ENCODE measurements at regions not wholly inside any gene's neighbourhood (a gene's known extent, or its start where the extent isn't known, plus 50 kb on each side); places are given as distances from the start of the nearest gene placed in this dataset.

DNA sequence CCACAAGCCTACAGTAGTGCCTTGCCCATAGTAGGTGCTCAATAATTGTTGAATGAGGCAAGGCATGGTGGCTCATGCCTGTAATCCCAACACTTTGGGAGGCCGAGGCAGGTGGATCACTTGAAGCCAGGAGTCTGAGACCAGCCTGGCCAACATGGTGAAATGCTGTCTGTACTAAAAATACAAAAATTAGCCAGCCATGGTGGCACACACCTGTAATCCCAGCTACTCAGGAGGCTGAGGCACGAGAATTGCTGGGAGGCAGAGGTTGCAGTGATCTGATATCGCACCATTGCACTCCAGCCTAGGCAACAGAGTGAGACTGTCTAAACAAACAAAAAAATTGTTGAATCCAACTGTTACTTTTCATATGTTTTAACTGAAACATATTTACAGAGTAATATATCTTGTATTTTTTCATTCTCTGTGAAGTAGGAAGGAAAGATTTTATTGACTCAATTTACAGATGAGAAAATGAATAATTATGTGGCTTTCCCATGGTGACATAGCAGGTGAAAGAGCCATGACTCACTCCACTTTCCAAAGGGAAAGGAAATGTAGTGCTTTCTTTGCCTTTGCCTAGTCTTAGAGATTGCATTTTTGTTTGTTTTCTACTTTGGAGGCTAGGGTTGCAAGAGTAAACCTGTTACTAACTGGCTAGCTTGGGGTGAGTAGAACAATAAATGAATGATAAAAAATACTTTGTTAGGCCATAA lies 95.4 kb upstream of the SLC38A4 start (continued):
- no peak for TF ChIP-seq ZFP36 (IDR thresholded peaks at IDR 0.05; ENCODE audit: borderline replicate concordance, low read depth, low read length, partially characterized antibody)
- no peak for TF ChIP-seq HOXA5 (CRISPR knock-in tag; IDR thresholded peaks at IDR 0.05)
- no peak for TF ChIP-seq ZC3H13 (CRISPR knock-in tag; IDR thresholded peaks at IDR 0.05)
- TF ChIP-seq, protein P1, sequence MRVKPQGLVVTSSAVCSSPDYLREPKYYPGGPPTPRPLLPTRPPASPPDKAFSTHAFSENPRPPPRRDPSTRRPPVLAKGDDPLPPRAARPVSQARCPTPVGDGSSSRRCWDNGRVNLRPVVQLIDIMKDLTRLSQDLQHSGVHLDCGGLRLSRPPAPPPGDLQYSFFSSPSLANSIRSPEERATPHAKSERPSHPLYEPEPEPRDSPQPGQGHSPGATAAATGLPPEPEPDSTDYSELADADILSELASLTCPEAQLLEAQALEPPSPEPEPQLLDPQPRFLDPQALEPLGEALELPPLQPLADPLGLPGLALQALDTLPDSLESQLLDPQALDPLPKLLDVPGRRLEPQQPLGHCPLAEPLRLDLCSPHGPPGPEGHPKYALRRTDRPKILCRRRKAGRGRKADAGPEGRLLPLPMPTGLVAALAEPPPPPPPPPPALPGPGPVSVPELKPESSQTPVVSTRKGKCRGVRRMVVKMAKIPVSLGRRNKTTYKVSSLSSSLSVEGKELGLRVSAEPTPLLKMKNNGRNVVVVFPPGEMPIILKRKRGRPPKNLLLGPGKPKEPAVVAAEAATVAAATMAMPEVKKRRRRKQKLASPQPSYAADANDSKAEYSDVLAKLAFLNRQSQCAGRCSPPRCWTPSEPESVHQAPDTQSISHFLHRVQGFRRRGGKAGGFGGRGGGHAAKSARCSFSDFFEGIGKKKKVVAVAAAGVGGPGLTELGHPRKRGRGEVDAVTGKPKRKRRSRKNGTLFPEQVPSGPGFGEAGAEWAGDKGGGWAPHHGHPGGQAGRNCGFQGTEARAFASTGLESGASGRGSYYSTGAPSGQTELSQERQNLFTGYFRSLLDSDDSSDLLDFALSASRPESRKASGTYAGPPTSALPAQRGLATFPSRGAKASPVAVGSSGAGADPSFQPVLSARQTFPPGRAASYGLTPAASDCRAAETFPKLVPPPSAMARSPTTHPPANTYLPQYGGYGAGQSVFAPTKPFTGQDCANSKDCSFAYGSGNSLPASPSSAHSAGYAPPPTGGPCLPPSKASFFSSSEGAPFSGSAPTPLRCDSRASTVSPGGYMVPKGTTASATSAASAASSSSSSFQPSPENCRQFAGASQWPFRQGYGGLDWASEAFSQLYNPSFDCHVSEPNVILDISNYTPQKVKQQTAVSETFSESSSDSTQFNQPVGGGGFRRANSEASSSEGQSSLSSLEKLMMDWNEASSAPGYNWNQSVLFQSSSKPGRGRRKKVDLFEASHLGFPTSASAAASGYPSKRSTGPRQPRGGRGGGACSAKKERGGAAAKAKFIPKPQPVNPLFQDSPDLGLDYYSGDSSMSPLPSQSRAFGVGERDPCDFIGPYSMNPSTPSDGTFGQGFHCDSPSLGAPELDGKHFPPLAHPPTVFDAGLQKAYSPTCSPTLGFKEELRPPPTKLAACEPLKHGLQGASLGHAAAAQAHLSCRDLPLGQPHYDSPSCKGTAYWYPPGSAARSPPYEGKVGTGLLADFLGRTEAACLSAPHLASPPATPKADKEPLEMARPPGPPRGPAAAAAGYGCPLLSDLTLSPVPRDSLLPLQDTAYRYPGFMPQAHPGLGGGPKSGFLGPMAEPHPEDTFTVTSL (CRISPR knock-in tag; IDR thresholded peaks at IDR 0.05; ENCODE audit: borderline replicate concordance) = 0 out of 2 replicates have a peak, but pooled peaks have one; percentile 66
- TF ChIP-seq, protein P2, sequence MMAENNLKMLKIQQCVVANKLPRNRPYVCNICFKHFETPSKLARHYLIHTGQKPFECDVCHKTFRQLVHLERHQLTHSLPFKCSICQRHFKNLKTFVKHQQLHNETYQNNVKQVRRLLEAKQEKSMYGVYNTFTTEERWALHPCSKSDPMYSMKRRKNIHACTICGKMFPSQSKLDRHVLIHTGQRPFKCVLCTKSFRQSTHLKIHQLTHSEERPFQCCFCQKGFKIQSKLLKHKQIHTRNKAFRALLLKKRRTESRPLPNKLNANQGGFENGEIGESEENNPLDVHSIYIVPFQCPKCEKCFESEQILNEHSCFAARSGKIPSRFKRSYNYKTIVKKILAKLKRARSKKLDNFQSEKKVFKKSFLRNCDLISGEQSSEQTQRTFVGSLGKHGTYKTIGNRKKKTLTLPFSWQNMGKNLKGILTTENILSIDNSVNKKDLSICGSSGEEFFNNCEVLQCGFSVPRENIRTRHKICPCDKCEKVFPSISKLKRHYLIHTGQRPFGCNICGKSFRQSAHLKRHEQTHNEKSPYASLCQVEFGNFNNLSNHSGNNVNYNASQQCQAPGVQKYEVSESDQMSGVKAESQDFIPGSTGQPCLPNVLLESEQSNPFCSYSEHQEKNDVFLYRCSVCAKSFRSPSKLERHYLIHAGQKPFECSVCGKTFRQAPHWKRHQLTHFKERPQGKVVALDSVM (CRISPR knock-in tag; IDR thresholded peaks at IDR 0.05) = 0 out of 2 replicates have a peak, but pooled peaks have one; percentile 16
- no peak for TF ChIP-seq PHB2 (IDR thresholded peaks at IDR 0.05; ENCODE audit: partially characterized antibody)
- no peak for TF ChIP-seq ZBTB7B (CRISPR knock-in tag; IDR thresholded peaks at IDR 0.05)
- TF ChIP-seq, protein P3, sequence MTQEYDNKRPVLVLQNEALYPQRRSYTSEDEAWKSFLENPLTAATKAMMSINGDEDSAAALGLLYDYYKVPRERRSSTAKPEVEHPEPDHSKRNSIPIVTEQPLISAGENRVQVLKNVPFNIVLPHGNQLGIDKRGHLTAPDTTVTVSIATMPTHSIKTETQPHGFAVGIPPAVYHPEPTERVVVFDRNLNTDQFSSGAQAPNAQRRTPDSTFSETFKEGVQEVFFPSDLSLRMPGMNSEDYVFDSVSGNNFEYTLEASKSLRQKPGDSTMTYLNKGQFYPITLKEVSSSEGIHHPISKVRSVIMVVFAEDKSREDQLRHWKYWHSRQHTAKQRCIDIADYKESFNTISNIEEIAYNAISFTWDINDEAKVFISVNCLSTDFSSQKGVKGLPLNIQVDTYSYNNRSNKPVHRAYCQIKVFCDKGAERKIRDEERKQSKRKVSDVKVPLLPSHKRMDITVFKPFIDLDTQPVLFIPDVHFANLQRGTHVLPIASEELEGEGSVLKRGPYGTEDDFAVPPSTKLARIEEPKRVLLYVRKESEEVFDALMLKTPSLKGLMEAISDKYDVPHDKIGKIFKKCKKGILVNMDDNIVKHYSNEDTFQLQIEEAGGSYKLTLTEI (CRISPR knock-in tag; conservative IDR thresholded peaks at IDR 0.05) = no peak

Measured in HepG2 (cell line).